Transverse colon (tissue), 4 donors: ENCODE measurements at regions not wholly inside any gene's neighbourhood (a gene's known extent, or its start where the extent isn't known, plus 50 kb on each side); places are given as distances from the start of the nearest gene placed in this dataset.
"Not testable (repeated sequence)": the region's sequence is repeated elsewhere in the genome, so short reads cannot be mapped to it uniquely, and the experiment has no call there.

Source experiments
- DNase-seq: peaks from one replicate; pipeline ENCODE4 v3.0.0-alpha.2; 2019
- H3K27ac ChIP-seq, 4 donors: fragments of 200-600 bp; sonication (generic); 2 replicates each; pipeline ENCODE4 v1.5.1; 2016 to 2018; ENCODE audit warnings: inconsistent platforms in 4 of 4
- H3K27me3 ChIP-seq: fragments of 200-600 bp; sonication (generic); 2 replicates; pipeline ENCODE4 v1.5.1; 2017; ENCODE audit warnings: inconsistent platforms
- H3K36me3 ChIP-seq, 4 donors: fragments of 200-600 bp; sonication (generic); 2 replicates each; pipeline ENCODE4 v1.5.1; 2017 to 2019; ENCODE audit warnings: inconsistent platforms in 4 of 4
- H3K4me1 ChIP-seq, 4 donors: fragments of 200-600 bp; sonication (generic); 2 replicates each; pipeline ENCODE4 v1.5.1; 2017 to 2020; ENCODE audit warnings: inconsistent platforms in 4 of 4
- H3K4me3 ChIP-seq, 4 donors: fragments of 200-600 bp; sonication (generic); 1 replicate in 1 of 4; 2 replicates in 3 of 4; pipeline versions ENCODE4 v1.5.1 to v1.6.1; 2017 to 2019; ENCODE audit warnings: inconsistent platforms in 4 of 4
- H3K9me3 ChIP-seq, 2 donors: fragments of 200-600 bp; sonication (generic); 2 replicates each; pipeline ENCODE4 v1.5.1; 2017 to 2019; ENCODE audit warnings: inconsistent platforms in 2 of 2
- CTCF ChIP-seq, 5 experiments: fragments of 200-600 bp in 3 of 5; fragments of 450-650 bp in 2 of 5; sonication (generic) in 3 of 5; IDR thresholded peaks; 1 replicate in 2 of 5; 2 replicates in 3 of 5; pipeline ENCODE4 v1.5.1; 2016 to 2017; ENCODE audit warnings: antibody characterized with exemption in 5 of 5, inconsistent platforms in 3 of 5, mild to moderate bottlenecking in 2 of 5, moderate library complexity in 1 of 5
- EP300 ChIP-seq: sonication (generic); formaldehyde crosslinking; IDR thresholded peaks from one replicate; pipeline ENCODE4 v1.6.1; 2017; ENCODE audit warnings: antibody characterized with exemption, low read depth
- POLR2A ChIP-seq: fragments of 450-650 bp; IDR thresholded peaks from one replicate; pipeline ENCODE4 v1.6.1; 2016; ENCODE audit warnings: antibody characterized with exemption, mild to moderate bottlenecking, moderate library complexity
- POLR2AphosphoS5 ChIP-seq, 3 donors: sonication (generic); formaldehyde crosslinking; IDR thresholded peaks; one replicate each; pipeline ENCODE4 v1.6.1; 2016; ENCODE audit warnings: antibody characterized with exemption in 3 of 3
- WGBS, 2 donors: methylation state at CpG; one replicate each; pipeline ENCODE4 v1.1.5; 2018; ENCODE audit warnings: low coverage in 1 of 2; 5-methylcytosine and 5-hydroxymethylcytosine counted together
- in situ Hi-C, 4 donors: fragments of 200-750 bp; cut with MboI; loops; one replicate each; pipeline versions ENCODE4 v1.15.0 to v1.15.1; 2017; ENCODE audit warnings: low sequenced_read_pairs in 3 of 4, low pct_ligation_motif_present in 1 of 4, low pct_unique_long_range_greater_than_20kb in 1 of 4
- intact Hi-C: fragments of 100-400 bp; cut with DNase I; formaldehyde crosslinking; loops from one replicate; pipeline ENCODE4 v1.15.1; 2023; ENCODE audit warnings: low total_unique reads

- Histone ChIP-seq H3K36me3 (no peaks in the 10 kb centered on the region), H3K4me1 (peaks cover 0 to 5% (median 0%) of the 10 kb centered on the region in 4 donors), H3K27ac (no peak overlapping the region), H3K4me3 (no peak overlapping the region), H3K9me3 (no peaks in the 10 kb centered on the region), H3K27me3 (no peaks in the 10 kb centered on the region)
- 59 to 64% methylated on average over 6 to 9 of the region's 9 CpGs for WGBS, 2 donors
- DNase-seq: no peak
- intact Hi-C loops: no loop called here
- TF ChIP-seq EP300: no peak
- TF ChIP-seq POLR2A: no peak
- TF ChIP-seq CTCF (IDR thresholded peaks at IDR 0.05): no peak
- no peak for TF ChIP-seq POLR2AphosphoS5 (IDR thresholded peaks at IDR 0.05)
- in situ Hi-C loops: loop anchor here in 2 of 4 donors (5.0 to 10.0 kb wide), 2 partner anchors 437 to 440 kb away; no protein-coding TSS in a partner anchor
These were observed 80.3 kb upstream of the UCN3 start for GRCh38 chr10:5284311-5285057.

- intact Hi-C loops: no loop called here
- no peaks in the 10 kb centered on the region for H3K27me3 ChIP-seq
- in situ Hi-C loops: loop anchor here in 1 of 4 donors (10.0 kb wide), 1 partner anchor 440 kb away; no protein-coding TSS in a partner anchor
- no peaks in the 10 kb centered on the region for H3K9me3 ChIP-seq
- peaks cover 0 to 5% (median 0%) of the 10 kb centered on the region in 4 donors for H3K4me1 ChIP-seq
- H3K36me3 ChIP-seq: no peaks in the 10 kb centered on the region
- no peak overlapping the region for H3K4me3 ChIP-seq
- TF ChIP-seq EP300 (no peak), CTCF (IDR thresholded peaks at IDR 0.05) (no peak), POLR2AphosphoS5 (IDR thresholded peaks at IDR 0.05) (no peak), POLR2A (no peak)
- no peak overlapping the region for H3K27ac ChIP-seq
- WGBS, 2 donors: 60 to 62% methylated on average over 9 of the region's 9 CpGs
- DNase-seq: no peak
These were observed 79.6 kb upstream of the UCN3 start for GRCh38 chr10:5285186-5285585.

- Histone ChIP-seq H3K36me3 (no peaks in the 10 kb centered on the region), H3K27ac (no peak overlapping the region), H3K4me1 (peaks cover 0 to 11% (median 8%) of the 10 kb centered on the region in 4 donors), H3K4me3 (no peak overlapping the region), H3K27me3 (no peaks in the 10 kb centered on the region), H3K9me3 (no peaks in the 10 kb centered on the region)
- 75 to 91% methylated on average over 4 of the region's 4 CpGs for WGBS, 2 donors
- TF ChIP-seq POLR2A (no peak), POLR2AphosphoS5 (IDR thresholded peaks at IDR 0.05) (no peak), EP300 (no peak), CTCF (IDR thresholded peaks at IDR 0.05) (no peak)
- in situ Hi-C loops: loop anchor here in 1 of 4 donors (10.0 kb wide), 1 partner anchor 444 kb away; no protein-coding TSS in a partner anchor
- intact Hi-C loops: no loop called here
- DNase-seq: no peak
These were observed 76.4 kb upstream of the UCN3 start for GRCh38 chr10:5288359-5288758.

GRCh38 chr10:5289228-5289627 is 75.5 kb upstream of the UCN3 start:
- intact Hi-C loops, H3K36me3 ChIP-seq, H3K4me3 ChIP-seq, H3K27ac ChIP-seq, H3K9me3 ChIP-seq, DNase-seq, H3K27me3 ChIP-seq: not testable (repeated sequence)
- WGBS, 2 donors: 84 to 100% methylated on average over 1 of the region's 1 CpG
- H3K4me1 ChIP-seq: peaks cover 0 to 17% (median 8%) of the 10 kb centered on the region in 4 donors
- in situ Hi-C loops: loop anchor here in 1 of 4 donors (10.0 kb wide), 1 partner anchor 444 kb away; no protein-coding TSS in a partner anchor
